Subcutaneous abdominal adipose tissue (tissue), 5 donors: ENCODE measurements at regions not wholly inside any gene's neighbourhood (a gene's known extent, or its start where the extent isn't known, plus 50 kb on each side); places are given as distances from the start of the nearest gene placed in this dataset.

Experiments used
- H3K27ac ChIP-seq: one replicate; pipeline ENCODE4 v1.7.0; 2013; ENCODE audit warnings: low read depth, mild to moderate bottlenecking, inconsistent platforms, low read length, moderate library complexity
- H3K27me3 ChIP-seq, 5 donors: one replicate each; pipeline ENCODE4 v1.7.0; 2013; ENCODE audit warnings: low read length in 5 of 5, inconsistent platforms in 1 of 5; ENCODE audit not compliant: control insufficient read depth in 5 of 5, insufficient read depth in 4 of 5
- H3K36me3 ChIP-seq, 5 donors: one replicate each; pipeline ENCODE4 v1.7.0; 2013; ENCODE audit warnings: low read length in 5 of 5; ENCODE audit not compliant: control insufficient read depth in 5 of 5, insufficient read depth in 5 of 5
- H3K4me1 ChIP-seq, 5 donors: one replicate each; pipeline ENCODE4 v1.7.0; 2013; ENCODE audit warnings: low read length in 5 of 5, mild to moderate bottlenecking in 3 of 5, moderate library complexity in 1 of 5; ENCODE audit not compliant: control insufficient read depth in 5 of 5, insufficient read depth in 5 of 5
- H3K4me3 ChIP-seq, 5 donors: one replicate each; pipeline ENCODE4 v1.7.0; 2013; ENCODE audit warnings: low read length in 5 of 5, low read depth in 1 of 5
- H3K9ac ChIP-seq, 5 donors: one replicate each; pipeline ENCODE4 v1.7.0; 2013; ENCODE audit warnings: low read length in 5 of 5, mild to moderate bottlenecking in 4 of 5, moderate library complexity in 3 of 5
- H3K9me3 ChIP-seq, 5 donors: one replicate each; pipeline ENCODE4 v1.7.0; 2013; ENCODE audit warnings: low read length in 5 of 5; ENCODE audit not compliant: control insufficient read depth in 5 of 5
- donor health status: healthy.
- donor health status: healthy.
- donor health status: healthy.
- donor health status: healthy.
- donor health status: healthy.

- Histone ChIP-seq H3K27ac (peak overlapping the region; percentile 38), H3K36me3 (no peaks in the 10 kb centered on the region), H3K4me1 (peaks cover 23 to 80% (median 70%) of the 10 kb centered on the region in 5 donors), H3K9ac (peak overlapping the region in 1 of 5 donors; percentile 25), H3K4me3 (no peak overlapping the region), H3K9me3 (no peaks in the 10 kb centered on the region), H3K27me3 (no peaks in the 10 kb centered on the region)
Measured at GRCh38 chr1:234921266-234922062, 207.2 kb downstream of the TOMM20 start.

GRCh38 chr1:234920843-234921140 lies 207.8 kb downstream of the TOMM20 start:
- no peaks in the 10 kb centered on the region for H3K36me3 ChIP-seq
- peak overlapping the region; percentile 38 for H3K27ac ChIP-seq
- peak overlapping the region in 1 of 5 donors; percentile 25 for H3K9ac ChIP-seq
- H3K9me3 ChIP-seq, result no peaks in the 10 kb centered on the region
- H3K27me3 ChIP-seq, result no peaks in the 10 kb centered on the region
- H3K4me1 ChIP-seq, result peaks cover 18 to 80% (median 70%) of the 10 kb centered on the region in 5 donors
- no peak overlapping the region for H3K4me3 ChIP-seq

- no peaks in the 10 kb centered on the region for H3K9me3 ChIP-seq
- peak overlapping the region in 1 of 5 donors; percentile 25 for H3K9ac ChIP-seq
- H3K27me3 ChIP-seq, result no peaks in the 10 kb centered on the region
- H3K27ac ChIP-seq, result no peak overlapping the region
- H3K36me3 ChIP-seq, result no peaks in the 10 kb centered on the region
- peaks cover 18 to 80% (median 70%) of the 10 kb centered on the region in 5 donors for H3K4me1 ChIP-seq
- H3K4me3 ChIP-seq, result no peak overlapping the region
Measured at GRCh38 chr1:234920136-234920842, 208.3 kb downstream of the TOMM20 start.

- Histone ChIP-seq H3K4me3 (peak overlapping the region in 2 of 5 donors; percentile 8 to 12), H3K36me3 (no peaks in the 10 kb centered on the region), H3K27ac (peak overlapping the region; percentile 92), H3K9ac (peak overlapping the region in 4 of 5 donors; percentile 4 to 62 (median 34)), H3K9me3 (no peaks in the 10 kb centered on the region), H3K4me1 (peaks cover 15 to 71% (median 63%) of the 10 kb centered on the region in 5 donors), H3K27me3 (no peaks in the 10 kb centered on the region)
Measured at GRCh38 chr1:234918961-234919761, 209.5 kb downstream of the TOMM20 start.

- Histone ChIP-seq H3K4me1 (peaks cover 15 to 74% (median 66%) of the 10 kb centered on the region in 5 donors), H3K9ac (peak overlapping the region in 4 of 5 donors; percentile 27 to 62 (median 42)), H3K9me3 (no peaks in the 10 kb centered on the region), H3K27me3 (no peaks in the 10 kb centered on the region), H3K36me3 (no peaks in the 10 kb centered on the region), H3K4me3 (peak overlapping the region in 1 of 5 donors; percentile 6), H3K27ac (peak overlapping the region; percentile 92)
Measured at GRCh38 chr1:234918181-234918841, 210.3 kb downstream of the TOMM20 start.

- Histone ChIP-seq H3K9ac (peak overlapping the region in 2 of 5 donors; percentile 2 to 9), H3K4me3 (no peak overlapping the region), H3K27ac (peak overlapping the region; percentile 92), H3K4me1 (peaks cover 15 to 81% (median 72%) of the 10 kb centered on the region in 5 donors), H3K9me3 (no peaks in the 10 kb centered on the region), H3K36me3 (no peaks in the 10 kb centered on the region), H3K27me3 (no peaks in the 10 kb centered on the region)
Measured at GRCh38 chr1:234917495-234918180, 211.0 kb downstream of the TOMM20 start.

GRCh38 chr1:234916840-234917239 lies 211.8 kb downstream of the TOMM20 start:
- Histone ChIP-seq H3K27ac (peak overlapping the region; percentile 92), H3K27me3 (no peaks in the 10 kb centered on the region), H3K4me3 (no peak overlapping the region), H3K9ac (no peak overlapping the region), H3K9me3 (no peaks in the 10 kb centered on the region), H3K4me1 (peaks cover 18 to 83% (median 75%) of the 10 kb centered on the region in 5 donors), H3K36me3 (no peaks in the 10 kb centered on the region)

- Histone ChIP-seq H3K4me3 (no peak overlapping the region), H3K4me1 (peaks cover 15 to 80% (median 74%) of the 10 kb centered on the region in 5 donors), H3K27ac (peak overlapping the region; percentile 92), H3K27me3 (no peaks in the 10 kb centered on the region), H3K9ac (peak overlapping the region in 2 of 5 donors; percentile 41 to 55), H3K36me3 (no peaks in the 10 kb centered on the region), H3K9me3 (no peaks in the 10 kb centered on the region)
Measured at GRCh38 chr1:234915924-234916675, 212.5 kb downstream of the TOMM20 start.
